ENCODE measurements at regions not wholly inside any gene's neighbourhood (a gene's known extent, or its start where the extent isn't known, plus 50 kb on each side); places are given as distances from the start of the nearest gene placed in this dataset.

DNA sequence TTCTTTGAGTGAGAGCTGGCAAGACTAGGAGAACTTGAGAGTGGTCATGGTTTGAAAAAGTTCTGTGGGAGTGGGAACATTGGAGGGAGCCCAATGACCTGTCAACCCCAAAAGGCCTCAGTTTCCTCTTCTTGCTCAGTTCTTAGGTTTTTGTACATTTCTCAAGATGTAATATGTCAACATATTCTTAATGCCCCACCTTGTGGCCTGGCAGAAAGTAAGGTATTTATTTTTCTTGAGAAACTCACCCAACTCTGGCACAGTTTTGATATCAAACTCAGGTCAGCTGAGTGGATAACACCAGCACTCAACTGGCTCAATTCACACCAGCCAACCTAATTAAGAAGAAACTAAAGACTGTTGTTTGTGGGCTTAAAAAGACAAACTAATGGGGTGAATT is 123.0 kb upstream of the SLC27A6 start:
- TF ChIP-seq, protein P1, sequence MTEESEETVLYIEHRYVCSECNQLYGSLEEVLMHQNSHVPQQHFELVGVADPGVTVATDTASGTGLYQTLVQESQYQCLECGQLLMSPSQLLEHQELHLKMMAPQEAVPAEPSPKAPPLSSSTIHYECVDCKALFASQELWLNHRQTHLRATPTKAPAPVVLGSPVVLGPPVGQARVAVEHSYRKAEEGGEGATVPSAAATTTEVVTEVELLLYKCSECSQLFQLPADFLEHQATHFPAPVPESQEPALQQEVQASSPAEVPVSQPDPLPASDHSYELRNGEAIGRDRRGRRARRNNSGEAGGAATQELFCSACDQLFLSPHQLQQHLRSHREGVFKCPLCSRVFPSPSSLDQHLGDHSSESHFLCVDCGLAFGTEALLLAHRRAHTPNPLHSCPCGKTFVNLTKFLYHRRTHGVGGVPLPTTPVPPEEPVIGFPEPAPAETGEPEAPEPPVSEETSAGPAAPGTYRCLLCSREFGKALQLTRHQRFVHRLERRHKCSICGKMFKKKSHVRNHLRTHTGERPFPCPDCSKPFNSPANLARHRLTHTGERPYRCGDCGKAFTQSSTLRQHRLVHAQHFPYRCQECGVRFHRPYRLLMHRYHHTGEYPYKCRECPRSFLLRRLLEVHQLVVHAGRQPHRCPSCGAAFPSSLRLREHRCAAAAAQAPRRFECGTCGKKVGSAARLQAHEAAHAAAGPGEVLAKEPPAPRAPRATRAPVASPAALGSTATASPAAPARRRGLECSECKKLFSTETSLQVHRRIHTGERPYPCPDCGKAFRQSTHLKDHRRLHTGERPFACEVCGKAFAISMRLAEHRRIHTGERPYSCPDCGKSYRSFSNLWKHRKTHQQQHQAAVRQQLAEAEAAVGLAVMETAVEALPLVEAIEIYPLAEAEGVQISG (CRISPR knock-in tag; IDR thresholded peaks at IDR 0.05): no peak
- TF ChIP-seq RXRA (CRISPR knock-in tag; IDR thresholded peaks at IDR 0.05) (no peak), ZNF326 (CRISPR knock-in tag; IDR thresholded peaks at IDR 0.05; ENCODE audit: borderline replicate concordance) (no peak), YEATS4 (CRISPR knock-in tag; IDR thresholded peaks at IDR 0.05; ENCODE audit: borderline replicate concordance) (no peak)
- TF ChIP-seq, protein P2, sequence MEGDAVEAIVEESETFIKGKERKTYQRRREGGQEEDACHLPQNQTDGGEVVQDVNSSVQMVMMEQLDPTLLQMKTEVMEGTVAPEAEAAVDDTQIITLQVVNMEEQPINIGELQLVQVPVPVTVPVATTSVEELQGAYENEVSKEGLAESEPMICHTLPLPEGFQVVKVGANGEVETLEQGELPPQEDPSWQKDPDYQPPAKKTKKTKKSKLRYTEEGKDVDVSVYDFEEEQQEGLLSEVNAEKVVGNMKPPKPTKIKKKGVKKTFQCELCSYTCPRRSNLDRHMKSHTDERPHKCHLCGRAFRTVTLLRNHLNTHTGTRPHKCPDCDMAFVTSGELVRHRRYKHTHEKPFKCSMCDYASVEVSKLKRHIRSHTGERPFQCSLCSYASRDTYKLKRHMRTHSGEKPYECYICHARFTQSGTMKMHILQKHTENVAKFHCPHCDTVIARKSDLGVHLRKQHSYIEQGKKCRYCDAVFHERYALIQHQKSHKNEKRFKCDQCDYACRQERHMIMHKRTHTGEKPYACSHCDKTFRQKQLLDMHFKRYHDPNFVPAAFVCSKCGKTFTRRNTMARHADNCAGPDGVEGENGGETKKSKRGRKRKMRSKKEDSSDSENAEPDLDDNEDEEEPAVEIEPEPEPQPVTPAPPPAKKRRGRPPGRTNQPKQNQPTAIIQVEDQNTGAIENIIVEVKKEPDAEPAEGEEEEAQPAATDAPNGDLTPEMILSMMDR (CRISPR knock-in tag; IDR thresholded peaks at IDR 0.05): no peak

Measured in HepG2 (cell line).